ENCODE measurements at regions not wholly inside any gene's neighbourhood (a gene's known extent, or its start where the extent isn't known, plus 50 kb on each side); places are given as distances from the start of the nearest gene placed in this dataset.
A peak's percentile ranks its signal among the peaks of the same experiment; 100 is the strongest.

- no peak for DNase-seq
Measured at GRCh38 chr11:10942620-10943019, 84.8 kb upstream of the ZBED5 start.

- no peak for DNase-seq
Measured at GRCh38 chr11:10941871-10942270, 84.0 kb upstream of the ZBED5 start.

GRCh38 chr11:10941414-10941813 lies 83.6 kb upstream of the ZBED5 start:
- no peak for DNase-seq

GRCh38 chr11:10938650-10939387 lies 81.0 kb upstream of the ZBED5 start:
- DNase-seq = no peak

GRCh38 chr11:10938231-10938630 lies 80.4 kb upstream of the ZBED5 start:
- DNase-seq = no peak

- no peak for DNase-seq
Measured at GRCh38 chr11:10937385-10937771, 79.5 kb upstream of the ZBED5 start.

- DNase-seq = no peak
Measured at GRCh38 chr11:10936626-10937384, 79.0 kb upstream of the ZBED5 start.

GRCh38 chr11:10935015-10935559 lies 77.2 kb upstream of the ZBED5 start:
- DNase-seq = no peak

- DNase-seq = peak; percentile 25
Measured at GRCh38 chr11:10934293-10934860, 76.5 kb upstream of the ZBED5 start.

GRCh38 chr11:10933455-10934292 lies 75.8 kb upstream of the ZBED5 start:
- DNase-seq = peak; percentile 90

- no peak for DNase-seq
Measured at GRCh38 chr11:10932976-10933375, 75.1 kb upstream of the ZBED5 start.

- no peak for DNase-seq
Measured at GRCh38 chr11:10931761-10932670, 74.2 kb upstream of the ZBED5 start.

- peak; percentile 45 for DNase-seq
Measured at GRCh38 chr11:10930972-10931760, 73.3 kb upstream of the ZBED5 start.

GRCh38 chr11:10930224-10930971 lies 72.5 kb upstream of the ZBED5 start:
- DNase-seq = peak; percentile 27

GRCh38 chr11:10927538-10927937 lies 69.7 kb upstream of the ZBED5 start:
- no peak for DNase-seq

GRCh38 chr11:10926801-10927211 lies 69.0 kb upstream of the ZBED5 start:
- DNase-seq = no peak

GRCh38 chr11:10925149-10925926 lies 67.5 kb upstream of the ZBED5 start:
- DNase-seq = no peak

GRCh38 chr11:10923882-10924281 lies 66.0 kb upstream of the ZBED5 start:
- DNase-seq = no peak

GRCh38 chr11:10922892-10923291 lies 65.0 kb upstream of the ZBED5 start:
- DNase-seq = no peak
